K562 (cell line): ENCODE measurements at regions not wholly inside any gene's neighbourhood (a gene's known extent, or its start where the extent isn't known, plus 50 kb on each side); places are given as distances from the start of the nearest gene placed in this dataset.

Experiments used
- ATAC-seq: fragments of 200-7000 bp; cut with Tn5 transposase; 3 replicates; pipeline ENCODE4 v1.9.1; 2020; ENCODE audit warnings: moderate library complexity
- BruUV-seq: library from RNA; stranded (reverse); fragments of 400-500 nt; replicated peaks from 2 replicates; lab custom pipeline; 2021; lab: Mats Ljungman, UMichigan
- CTCF ChIA-PET: fragments of 300-600 bp; formaldehyde crosslinking; extraction: SDS; loops from one replicate; lab custom pipeline; 2021; ENCODE audit warnings: low intra/inter-chr PET ratio; lab: Yijun Ruan, JAX
- POLR2A ChIA-PET: fragments of 300-600, 350-650 bp; sonication (Branson Sonifier 250); formaldehyde crosslinking; extraction: SDS; loops from one replicate; lab custom pipeline; 2021; ENCODE audit warnings: antibody characterized with exemption, inconsistent platforms; lab: Yijun Ruan, JAX
- DNase-seq, 4 experiments: peaks; one replicate each; pipeline versions ENCODE4 v3.0.0 to v3.0.0-alpha.2; 2011 to 2018; ENCODE audit warnings: low spot score in 3 of 4, mixed read lengths in 3 of 4; ENCODE audit errors: extremely low read depth in 1 of 4
- FAIRE-seq: peaks from 2 replicates; lab custom pipeline; 2011; peaks lifted over from hg19 to GRCh38; lab: Jason Lieb, UNC
- H2AFZ ChIP-seq: 2 replicates; pipeline ENCODE4 v1.6.0; 2011; ENCODE audit warnings: low read depth, low read length, control low read depth, inconsistent platforms
- H3K27ac ChIP-seq: fragments of 200-600 bp; 3 replicates; pipeline ENCODE4 v1.8.0; 2011; ENCODE audit warnings: low read depth, mild to moderate bottlenecking, control low read depth, inconsistent platforms, low read length, moderate library complexity, mixed read lengths; ENCODE audit errors: extremely low read depth
- H3K27me3 ChIP-seq, 2 experiments: fragments of 300-600 bp in 1 of 2; 2 replicates in 1 of 2; 3 replicates in 1 of 2; pipeline versions ENCODE4 v1.6.0 to v1.8.0; 2011; ENCODE audit warnings: inconsistent platforms in 2 of 2, low read length in 2 of 2, mild to moderate bottlenecking in 1 of 2, mixed read lengths in 1 of 2, moderate library complexity in 1 of 2; ENCODE audit not compliant: control insufficient read depth in 2 of 2, insufficient read depth in 2 of 2
- H3K36me3 ChIP-seq: fragments of 300-600 bp; 3 replicates; pipeline ENCODE4 v1.8.0; 2011; ENCODE audit warnings: mild to moderate bottlenecking, low read length, inconsistent platforms; ENCODE audit not compliant: control insufficient read depth, insufficient read depth
- H3K4me1 ChIP-seq, 2 experiments: fragments of 200-600 bp in 1 of 2; replicated peaks in 1 of 2; 2 replicates in 1 of 2; 3 replicates in 1 of 2; pipeline versions ENCODE4 v1.5.1 to v1.8.0; 2011; ENCODE audit warnings: inconsistent platforms in 2 of 2, low read length in 2 of 2, mild to moderate bottlenecking in 1 of 2, mixed read lengths in 1 of 2, moderate library complexity in 1 of 2; ENCODE audit not compliant: control insufficient read depth in 2 of 2, insufficient read depth in 2 of 2
- H3K4me2 ChIP-seq: 2 replicates; pipeline ENCODE4 v1.6.1; 2011; ENCODE audit warnings: low read length, control low read depth, inconsistent platforms, mixed read lengths; ENCODE audit not compliant: insufficient read depth
- H3K4me3 ChIP-seq: fragments of 200-600 bp; sonication (generic), shearing (Covaris generic); 2 replicates; pipeline ENCODE4 v1.5.1; 2016; ENCODE audit warnings: control low read depth, inconsistent platforms
- H3K79me2 ChIP-seq: fragments of 200-600 bp; 3 replicates; pipeline ENCODE4 v1.8.0; 2011; ENCODE audit warnings: low read length, inconsistent platforms; ENCODE audit not compliant: control insufficient read depth, insufficient read depth
- H3K9ac ChIP-seq, 2 experiments: 2 replicates each; pipeline versions ENCODE4 v1.6.0 to v1.6.1; 2011; ENCODE audit warnings: low read depth in 2 of 2, low read length in 2 of 2, control low read depth in 1 of 2, inconsistent platforms in 1 of 2, mild to moderate bottlenecking in 1 of 2, mixed read lengths in 1 of 2; ENCODE audit not compliant: insufficient read depth in 1 of 2
- H3K9me1 ChIP-seq: one replicate; pipeline ENCODE4 v1.6.0; 2011; ENCODE audit warnings: inconsistent platforms, mild to moderate bottlenecking, low read length, moderate library complexity; ENCODE audit not compliant: control insufficient read depth, insufficient read depth
- H3K9me3 ChIP-seq: replicated peaks from 2 replicates; pipeline ENCODE4 v1.5.1; 2011; ENCODE audit warnings: low read depth, low read length, inconsistent platforms; ENCODE audit not compliant: control insufficient read depth, insufficient read depth
- H4K20me1 ChIP-seq: replicated peaks from 2 replicates; pipeline ENCODE4 v1.6.1; 2011; ENCODE audit warnings: low read length, inconsistent platforms, mixed read lengths; ENCODE audit not compliant: control insufficient read depth, insufficient read depth
- CREM ChIP-seq: IDR thresholded peaks from 2 replicates; pipeline ENCODE4 v1.6.1; 2014; ENCODE audit warnings: antibody characterized with exemption, low read depth
- HIVEP1 ChIP-seq: fragments of 250-450 bp; sonication (Bioruptor Pico); IDR thresholded peaks from 2 replicates; pipeline ENCODE4 v1.4.0; 2020; ENCODE audit warnings: mild to moderate bottlenecking
- HSF4 ChIP-seq: fragments of 250-450 bp; sonication (Bioruptor Pico); IDR thresholded peaks from 2 replicates; pipeline ENCODE4 v2.1.2; 2022; ENCODE audit warnings: mild to moderate bottlenecking, moderate library complexity, borderline replicate concordance
- KAT8 ChIP-seq: fragments of 450-650 bp; IDR thresholded peaks from 2 replicates; pipeline ENCODE4 v1.6.1; 2016; ENCODE audit warnings: low read depth, mild to moderate bottlenecking
- KLF13 ChIP-seq: fragments of 450-650 bp; IDR thresholded peaks from 2 replicates; pipeline ENCODE4 v1.6.1; 2016; ENCODE audit warnings: missing genetic modification characterization, low read depth, mild to moderate bottlenecking, missing compliant biosample characterization, moderate library complexity, borderline replicate concordance
- MYBL2 ChIP-seq, 2 experiments: fragments of 450-650 bp in 1 of 2; sonication (generic) in 1 of 2; formaldehyde crosslinking in 1 of 2; IDR thresholded peaks; 2 replicates each; pipeline versions ENCODE4 v1.6.1 to v1.8.1; 2017 to 2022; ENCODE audit warnings: borderline replicate concordance in 1 of 2, inconsistent platforms in 1 of 2, low read depth in 1 of 2, mild to moderate bottlenecking in 1 of 2, missing genetic modification reagents in 1 of 2, moderate library complexity in 1 of 2
- NFYB ChIP-seq: IDR thresholded peaks from 2 replicates; pipeline ENCODE4 v1.6.1; 2011; ENCODE audit warnings: mild to moderate bottlenecking, moderate library complexity; ENCODE audit not compliant: insufficient read length; ENCODE audit errors: extremely low read depth
- NRF1 ChIP-seq, 2 experiments: fragments of 450-650 bp; IDR thresholded peaks in 1 of 2; conservative IDR thresholded peaks in 1 of 2; 2 replicates each; pipeline ENCODE4 v1.6.1; 2014; ENCODE audit warnings: mild to moderate bottlenecking in 2 of 2
- PCBP2 ChIP-seq: fragments of 200-400 bp; formaldehyde crosslinking; IDR thresholded peaks from 2 replicates; pipeline ENCODE4 v1.6.1; 2018; ENCODE audit warnings: low read length, low read depth, mild to moderate bottlenecking, moderate library complexity; ENCODE audit not compliant: poor library complexity, severe bottlenecking
- SMAD1 ChIP-seq: fragments of 150-350 bp; IDR thresholded peaks from 2 replicates; pipeline ENCODE4 v1.6.1; 2014; ENCODE audit warnings: low read length, low read depth; ENCODE audit not compliant: partially characterized antibody
- SMAD4 ChIP-seq: fragments of 250-450 bp; sonication (Bioruptor Pico); conservative IDR thresholded peaks from 2 replicates; pipeline ENCODE4 v1.8.0; 2021; ENCODE audit warnings: inconsistent platforms, mild to moderate bottlenecking, moderate library complexity
- SPI1 ChIP-seq: IDR thresholded peaks from 2 replicates; pipeline ENCODE4 v1.6.1; 2011; ENCODE audit warnings: low read depth, low read length, control low read depth, borderline replicate concordance
- ZNF124 ChIP-seq: sonication (generic); formaldehyde crosslinking; IDR thresholded peaks from 2 replicates; pipeline ENCODE4 v1.8.1; 2022; ENCODE audit warnings: missing genetic modification reagents
- ZNF3 ChIP-seq: fragments of 250-450 bp; sonication (Bioruptor Pico); IDR thresholded peaks from 2 replicates; pipeline ENCODE4 v1.5.0; 2021; ENCODE audit warnings: mild to moderate bottlenecking, moderate library complexity
- ZNF699 ChIP-seq: fragments of 250-450 bp; sonication (Bioruptor Pico); IDR thresholded peaks from 2 replicates; pipeline ENCODE4 v1.8.0; 2021; ENCODE audit warnings: mild to moderate bottlenecking, moderate library complexity; ENCODE audit not compliant: insufficient replicate concordance
- WGBS: fragments of 100-300 bp; shearing (Covaris generic); methylation state at CpG from one replicate; pipeline ENCODE4 v1.1.6; 2016; ENCODE audit warnings: low coverage, mixed read lengths; ENCODE audit not compliant: insufficient coverage; ENCODE audit errors: missing lambda C conversion rate; 5-methylcytosine and 5-hydroxymethylcytosine counted together
- in situ Hi-C: fragments of 300-500 bp; cut with MboI; formaldehyde crosslinking; loops from 4 replicates; pipeline ENCODE4 v1.15.0; 2018; ENCODE audit warnings: inconsistent platforms, mixed read lengths
- intact Hi-C: fragments of 100-400 bp; cut with micrococcal nuclease; formaldehyde crosslinking; loops from 2 replicates; pipeline ENCODE4 v1.14.2; 2022
- TF ChIP-seq, protein P1 (sequence below): sonication (generic); formaldehyde crosslinking; IDR thresholded peaks from 2 replicates; pipeline ENCODE4 v1.8.1; 2023; ENCODE audit warnings: mild to moderate bottlenecking, missing genetic modification reagents
- TF ChIP-seq, protein P2 (sequence below), 2 experiments: IDR thresholded peaks in 1 of 2; conservative IDR thresholded peaks in 1 of 2; 2 replicates each; pipeline ENCODE4 v1.6.1; 2016; ENCODE audit warnings: low read depth in 2 of 2, mild to moderate bottlenecking in 1 of 2, missing compliant biosample characterization in 1 of 2, missing genetic modification characterization in 1 of 2, moderate library complexity in 1 of 2

- ATAC-seq (no peak), DNase-seq (no peak), FAIRE-seq (no peak)
- Histone ChIP-seq H4K20me1 (no peaks in the 10 kb centered on the region), H3K4me3 (no peak overlapping the region), H3K4me1 (no peaks in the 10 kb centered on the region), H3K79me2 (no peaks in the 10 kb centered on the region), H3K9me3 (no peaks in the 10 kb centered on the region), H3K36me3 (no peaks in the 10 kb centered on the region), H3K27ac (no peak overlapping the region), H3K9me1 (no peaks in the 10 kb centered on the region), H3K4me2 (no peak overlapping the region), H3K27me3 (no peaks in the 10 kb centered on the region; a peak in 1 of 5 replicates), H2AFZ (no peak overlapping the region), H3K9ac (no peak overlapping the region)
- intact Hi-C loops (no loop called here), in situ Hi-C loops (no loop called here)
- 0% methylated on average over 3 of the region's 3 CpGs for WGBS
- POLR2A ChIA-PET: interaction anchor here (0.6 kb wide), 1 partner anchor 1443 kb away, joined by 4 read pairs; no protein-coding TSS in a partner anchor
- no peak for TF ChIP-seq PCBP2
- TF ChIP-seq SMAD4 (CRISPR knock-in tag): no peak
- no peak for TF ChIP-seq ZNF124 (CRISPR knock-in tag)
- no peak for TF ChIP-seq KLF13 (tag)
- no peak for TF ChIP-seq HIVEP1 (CRISPR knock-in tag)
- TF ChIP-seq, protein P1, sequence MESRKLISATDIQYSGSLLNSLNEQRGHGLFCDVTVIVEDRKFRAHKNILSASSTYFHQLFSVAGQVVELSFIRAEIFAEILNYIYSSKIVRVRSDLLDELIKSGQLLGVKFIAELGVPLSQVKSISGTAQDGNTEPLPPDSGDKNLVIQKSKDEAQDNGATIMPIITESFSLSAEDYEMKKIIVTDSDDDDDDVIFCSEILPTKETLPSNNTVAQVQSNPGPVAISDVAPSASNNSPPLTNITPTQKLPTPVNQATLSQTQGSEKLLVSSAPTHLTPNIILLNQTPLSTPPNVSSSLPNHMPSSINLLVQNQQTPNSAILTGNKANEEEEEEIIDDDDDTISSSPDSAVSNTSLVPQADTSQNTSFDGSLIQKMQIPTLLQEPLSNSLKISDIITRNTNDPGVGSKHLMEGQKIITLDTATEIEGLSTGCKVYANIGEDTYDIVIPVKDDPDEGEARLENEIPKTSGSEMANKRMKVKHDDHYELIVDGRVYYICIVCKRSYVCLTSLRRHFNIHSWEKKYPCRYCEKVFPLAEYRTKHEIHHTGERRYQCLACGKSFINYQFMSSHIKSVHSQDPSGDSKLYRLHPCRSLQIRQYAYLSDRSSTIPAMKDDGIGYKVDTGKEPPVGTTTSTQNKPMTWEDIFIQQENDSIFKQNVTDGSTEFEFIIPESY (CRISPR knock-in tag): no peak
- no peak for TF ChIP-seq SMAD1
- TF ChIP-seq MYBL2 (IDR thresholded peaks at IDR 0.05; ENCODE audit: low read depth): no peak
- no peak for TF ChIP-seq MYBL2 (CRISPR knock-in tag; IDR thresholded peaks at IDR 0.05; ENCODE audit: borderline replicate concordance)
- no peak for TF ChIP-seq ZNF699 (CRISPR knock-in tag)
- TF ChIP-seq SPI1: no peak
- TF ChIP-seq ZNF3 (CRISPR knock-in tag): no peak
- TF ChIP-seq CREM: no peak
- TF ChIP-seq KAT8: no peak
- no peak for TF ChIP-seq NFYB
- TF ChIP-seq NRF1 (conservative IDR thresholded peaks at IDR 0.05 in 1 of 2, IDR thresholded peaks at IDR 0.05 in 1 of 2): no peak
- TF ChIP-seq, protein P2, sequence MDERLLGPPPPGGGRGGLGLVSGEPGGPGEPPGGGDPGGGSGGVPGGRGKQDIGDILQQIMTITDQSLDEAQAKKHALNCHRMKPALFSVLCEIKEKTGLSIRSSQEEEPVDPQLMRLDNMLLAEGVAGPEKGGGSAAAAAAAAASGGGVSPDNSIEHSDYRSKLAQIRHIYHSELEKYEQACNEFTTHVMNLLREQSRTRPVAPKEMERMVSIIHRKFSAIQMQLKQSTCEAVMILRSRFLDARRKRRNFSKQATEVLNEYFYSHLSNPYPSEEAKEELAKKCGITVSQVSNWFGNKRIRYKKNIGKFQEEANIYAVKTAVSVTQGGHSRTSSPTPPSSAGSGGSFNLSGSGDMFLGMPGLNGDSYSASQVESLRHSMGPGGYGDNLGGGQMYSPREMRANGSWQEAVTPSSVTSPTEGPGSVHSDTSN (CRISPR knock-in tag; IDR thresholded peaks at IDR 0.05; ENCODE audit: low read depth): no peak
- TF ChIP-seq, protein P2 (tag; conservative IDR thresholded peaks at IDR 0.05; ENCODE audit: low read depth): no peak
- TF ChIP-seq HSF4 (CRISPR knock-in tag): no peak
- CTCF ChIA-PET: interaction anchor here (0.6 kb wide), 1 partner anchor 91 kb away, joined by 3 read pairs; no protein-coding TSS in a partner anchor
- BruUV-seq: no TSS peak
These were observed 110.0 kb upstream of the GCFC2 start for GRCh38 chr2:75820693-75821092.
